Endothelial cell of umbilical vein (primary cell): ENCODE measurements at regions not wholly inside any gene's neighbourhood (a gene's known extent, or its start where the extent isn't known, plus 50 kb on each side); places are given as distances from the start of the nearest gene placed in this dataset.
"Not testable (repeated sequence)": the region's sequence is repeated elsewhere in the genome, so short reads cannot be mapped to it uniquely, and the experiment has no call there.

Source experiments
- BruUV-seq: library from RNA; stranded (reverse); fragments of 400-500 nt; replicated peaks from 2 replicates; lab custom pipeline; 2021; lab: Mats Ljungman, UMichigan
- CTCF ChIA-PET: fragments of 300-600, 350-600 bp; sonication (Branson Sonifier 250); formaldehyde crosslinking; loops from one replicate; lab custom pipeline; 2021; ENCODE audit warnings: antibody characterized with exemption, inconsistent platforms; lab: Charles Lee
- POLR2A ChIA-PET: fragments of 300-600, 350-600 bp; sonication (Branson Sonifier 250); formaldehyde crosslinking; loops from one replicate; lab custom pipeline; 2021; ENCODE audit warnings: antibody characterized with exemption, inconsistent platforms; lab: Charles Lee
- DNase-seq: peaks from one replicate; pipeline ENCODE4 v3.0.0-alpha.2; 2011; ENCODE audit warnings: low read depth, low spot score
- FAIRE-seq: peaks from 2 replicates; lab custom pipeline; 2011; peaks lifted over from hg19 to GRCh38; lab: Jason Lieb, UNC
- H2AFZ ChIP-seq: 2 replicates; pipeline ENCODE4 v1.6.0; 2012; ENCODE audit warnings: low read depth, low read length, control low read depth, inconsistent platforms
- H3K27ac ChIP-seq: 2 replicates; pipeline ENCODE4 v1.5.1; 2011; ENCODE audit warnings: low read depth, mild to moderate bottlenecking, control low read depth, low read length, moderate library complexity; ENCODE audit not compliant: insufficient read depth
- H3K27me3 ChIP-seq, 2 experiments: 2 replicates each; pipeline versions ENCODE4 v1.6.0 to v1.6.1; 2011; ENCODE audit warnings: low read length in 2 of 2, mixed read lengths in 1 of 2; ENCODE audit not compliant: control insufficient read depth in 2 of 2, insufficient read depth in 2 of 2
- H3K36me3 ChIP-seq, 2 experiments: 2 replicates in 1 of 2; 3 replicates in 1 of 2; pipeline ENCODE4 v1.5.1; 2011; ENCODE audit warnings: low read length in 2 of 2, mild to moderate bottlenecking in 1 of 2, moderate library complexity in 1 of 2; ENCODE audit not compliant: control insufficient read depth in 2 of 2, insufficient read depth in 2 of 2; ENCODE audit errors: extremely low read depth in 1 of 2
- H3K4me1 ChIP-seq: 3 replicates; pipeline ENCODE4 v1.5.1; 2011; ENCODE audit warnings: mild to moderate bottlenecking, low read length; ENCODE audit not compliant: control insufficient read depth, insufficient read depth; ENCODE audit errors: extremely low read depth
- H3K4me2 ChIP-seq: 2 replicates; pipeline ENCODE4 v1.6.1; 2011; ENCODE audit warnings: low read length, control low read depth, mixed read lengths; ENCODE audit not compliant: insufficient read depth
- H3K4me3 ChIP-seq, 3 experiments: fragments of 200-600 bp in 1 of 3; sonication (generic), shearing (Covaris generic) in 1 of 3; replicated peaks in 1 of 3; 2 replicates each; pipeline ENCODE4 v1.5.1; 2011 to 2016; ENCODE audit warnings: control low read depth in 3 of 3, low read length in 3 of 3, mild to moderate bottlenecking in 2 of 3, inconsistent platforms in 1 of 3, low read depth in 1 of 3, moderate library complexity in 1 of 3; ENCODE audit not compliant: insufficient read depth in 1 of 3
- H3K79me2 ChIP-seq: 2 replicates; pipeline ENCODE4 v1.6.0; 2012; ENCODE audit warnings: low read length, inconsistent platforms; ENCODE audit not compliant: control insufficient read depth, insufficient read depth
- H3K9ac ChIP-seq: replicated peaks from 2 replicates; pipeline ENCODE3; 2011; ENCODE audit warnings: low read length, control low read depth; ENCODE audit not compliant: insufficient read depth; ENCODE audit errors: extremely low read depth
- H3K9me1 ChIP-seq: replicated peaks from 3 replicates; pipeline ENCODE4 v1.6.0; 2011; ENCODE audit warnings: mild to moderate bottlenecking, low read length; ENCODE audit not compliant: control insufficient read depth, insufficient read depth; ENCODE audit errors: extremely low read depth
- H3K9me3 ChIP-seq: replicated peaks from 2 replicates; pipeline ENCODE4 v1.5.1; 2012; ENCODE audit warnings: low read length, inconsistent platforms; ENCODE audit not compliant: control insufficient read depth, insufficient read depth
- H4K20me1 ChIP-seq: replicated peaks from 2 replicates; pipeline ENCODE3; 2011; ENCODE audit warnings: mild to moderate bottlenecking, low read length; ENCODE audit not compliant: control insufficient read depth, insufficient read depth; ENCODE audit errors: extremely low read depth
- FOS ChIP-seq: IDR thresholded peaks from 2 replicates; pipeline ENCODE4 v1.6.1; 2011; ENCODE audit warnings: mild to moderate bottlenecking, low read length, moderate library complexity, borderline replicate concordance; ENCODE audit not compliant: insufficient read depth
- JUN ChIP-seq: IDR thresholded peaks from 2 replicates; pipeline ENCODE4 v1.6.1; 2011; ENCODE audit warnings: borderline replicate concordance, low read depth; ENCODE audit not compliant: insufficient read length, insufficient read depth
- MYC ChIP-seq: IDR thresholded peaks from one replicate; pipeline ENCODE4 v1.6.1; 2011; ENCODE audit warnings: mild to moderate bottlenecking, low read depth, low read length
- dilution Hi-C: fragments of 300-500 bp; cut with MboI; formaldehyde crosslinking; loops from one replicate; pipeline ENCODE4 v1.15.0; 2019; ENCODE audit warnings: low sequenced_read_pairs; ENCODE audit not compliant: extremely low pct_ligation_motif_present
- intact Hi-C: fragments of 100-400 bp; cut with micrococcal nuclease; formaldehyde crosslinking; loops from one replicate; pipeline ENCODE4 v1.10.0; 2022

GRCh38 chr2:132253496-132254305 is 91.9 kb upstream of the ANKRD30BL start:
- BruUV-seq = no TSS peak
- intact Hi-C loops (no loop called here), dilution Hi-C loops (no loop called here)
- Histone ChIP-seq H3K9me3 (no peaks in the 10 kb centered on the region), H3K27me3 (no peaks in the 10 kb centered on the region), H3K4me3 (no peak overlapping the region), H2AFZ (no peak overlapping the region), H3K79me2 (no peaks in the 10 kb centered on the region), H3K36me3 (no peaks in the 10 kb centered on the region), H3K27ac (no peak overlapping the region), H3K9me1 (no peaks in the 10 kb centered on the region), H3K4me1 (no peaks in the 10 kb centered on the region), H4K20me1 (no peaks in the 10 kb centered on the region), H3K9ac (no peak overlapping the region), H3K4me2 (no peak overlapping the region)
- ChIA-PET POLR2A (no interaction called here), CTCF (no interaction called here)
- DNase-seq = no peak
- no peak for FAIRE-seq
- TF ChIP-seq FOS = no peak
- no peak for TF ChIP-seq MYC
- TF ChIP-seq JUN = no peak

GRCh38 chr2:132254306-132254919 is 92.7 kb upstream of the ANKRD30BL start:
- H3K9ac ChIP-seq, POLR2A ChIA-PET: not testable (repeated sequence)

More at GRCh38 chr2:132254306-132254919, 92.7 kb upstream of the ANKRD30BL start:
- H2AFZ ChIP-seq, H3K9me1 ChIP-seq, H3K4me3 ChIP-seq, H3K9me3 ChIP-seq, H3K79me2 ChIP-seq, H4K20me1 ChIP-seq, BruUV-seq, H3K27me3 ChIP-seq, DNase-seq, FAIRE-seq, H3K36me3 ChIP-seq, H3K4me1 ChIP-seq, dilution Hi-C loops, CTCF ChIA-PET, intact Hi-C loops, H3K4me2 ChIP-seq, H3K27ac ChIP-seq: not testable (repeated sequence)
